ENCODE measurements at regions not wholly inside any gene's neighbourhood (a gene's known extent, or its start where the extent isn't known, plus 50 kb on each side); places are given as distances from the start of the nearest gene placed in this dataset.

DNA sequence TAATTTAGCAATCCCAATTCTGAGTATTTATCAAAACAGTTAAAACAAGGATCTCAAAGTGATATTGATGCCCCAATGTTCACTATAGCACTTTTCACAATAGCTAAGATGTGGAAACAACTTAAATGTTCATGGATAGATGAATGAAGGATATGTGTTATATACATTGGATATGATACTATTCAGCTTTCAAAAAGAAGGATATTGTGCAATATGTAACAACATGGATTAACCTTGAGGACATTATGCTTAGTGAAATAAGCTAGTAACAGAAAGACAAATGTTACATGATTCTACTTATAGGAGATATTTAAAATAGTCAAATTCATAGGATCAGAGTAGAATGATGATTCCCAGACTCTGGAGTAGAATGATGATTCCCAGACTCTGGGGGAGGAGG is 78.0 kb downstream of the INSIG2 start:
- Histone ChIP-seq H3K9me3 (0 out of 2 replicates have a peak, but pooled peaks cover 5% of the 10 kb centered on the region), H3K27me3 (replicated peaks; ENCODE audit: control insufficient read depth, insufficient read depth, low read length) (no peaks in the 10 kb centered on the region), H3K36me3 (ENCODE audit: control insufficient read depth, insufficient read depth, low read length) (no peaks in the 10 kb centered on the region), H3K4me1 (no peaks in the 10 kb centered on the region), H3K4me3 (ENCODE audit: low read depth, low read length) (no peak overlapping the region)
- intact Hi-C loops (cut with micrococcal nuclease; ENCODE audit: unreplicated experiment): no loop called here
- no peak overlapping the region for H3K4me3 Mint-ChIP-seq (ENCODE audit: unreplicated experiment)
- H3K27me3 Mint-ChIP-seq (ENCODE audit: insufficient read depth, unreplicated experiment): no peaks in the 10 kb centered on the region
- no peak overlapping the region for H3K27ac Mint-ChIP-seq (ENCODE audit: unreplicated experiment)
- DNase-seq: no peak
- H3K36me3 Mint-ChIP-seq (ENCODE audit: insufficient read depth, unreplicated experiment): no peaks in the 10 kb centered on the region
- POLR2A ChIA-PET: no interaction called here
- CTCF ChIA-PET: no interaction called here
- no peaks in the 10 kb centered on the region for H3K4me1 Mint-ChIP-seq (ENCODE audit: low read depth, unreplicated experiment)
- H3K9me3 Mint-ChIP-seq (ENCODE audit: unreplicated experiment): peaks cover 12% of the 10 kb centered on the region
- no TSS peak for BruUV-seq (replicated peaks)
- no peak for TF ChIP-seq CTCF (IDR thresholded peaks at IDR 0.05; ENCODE audit: insufficient read depth in 1 of 2, low read depth in 1 of 2, low read length in 1 of 2, severe bottlenecking in 1 of 2, unreplicated experiment in 1 of 2)

DNA sequence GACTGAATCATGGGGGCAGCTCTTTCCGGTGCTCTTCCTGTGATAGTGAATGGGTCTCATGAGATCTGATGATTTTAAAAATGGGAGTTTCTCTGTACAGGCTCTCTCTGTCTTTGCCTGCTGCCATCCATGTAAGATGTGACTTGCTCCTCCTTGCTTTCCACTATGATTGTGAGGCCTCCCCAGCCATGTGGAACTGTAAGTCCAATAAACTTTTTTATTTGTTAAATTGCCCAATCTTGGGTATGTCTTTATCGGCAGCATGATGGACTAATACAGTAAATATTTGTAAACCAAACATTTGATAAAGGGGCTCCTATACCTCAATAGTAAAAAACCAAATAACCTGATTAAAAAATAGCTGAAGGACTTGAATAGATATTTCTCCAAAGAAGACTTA is 77.3 kb downstream of the INSIG2 start:
- H3K9me3 Mint-ChIP-seq (ENCODE audit: unreplicated experiment): peaks cover 12% of the 10 kb centered on the region
- H3K4me3 ChIP-seq (ENCODE audit: low read depth, low read length): no peak overlapping the region
- no peak for TF ChIP-seq CTCF (IDR thresholded peaks at IDR 0.05; ENCODE audit: insufficient read depth in 1 of 2, low read depth in 1 of 2, low read length in 1 of 2, severe bottlenecking in 1 of 2, unreplicated experiment in 1 of 2)
- H3K27ac Mint-ChIP-seq (ENCODE audit: unreplicated experiment): no peak overlapping the region
- intact Hi-C loops (cut with micrococcal nuclease; ENCODE audit: unreplicated experiment): no loop called here
- H3K9me3 ChIP-seq: 0 out of 2 replicates have a peak, but pooled peaks cover 5% of the 10 kb centered on the region
- CTCF ChIA-PET: no interaction called here
- no peak overlapping the region for H3K4me3 Mint-ChIP-seq (ENCODE audit: unreplicated experiment)
- H3K36me3 Mint-ChIP-seq (ENCODE audit: insufficient read depth, unreplicated experiment): no peaks in the 10 kb centered on the region
- H3K36me3 ChIP-seq (ENCODE audit: control insufficient read depth, insufficient read depth, low read length): no peaks in the 10 kb centered on the region
- no peaks in the 10 kb centered on the region for H3K27me3 ChIP-seq (replicated peaks; ENCODE audit: control insufficient read depth, insufficient read depth, low read length)
- no peaks in the 10 kb centered on the region for H3K4me1 ChIP-seq
- H3K4me1 Mint-ChIP-seq (ENCODE audit: low read depth, unreplicated experiment): no peaks in the 10 kb centered on the region
- BruUV-seq (replicated peaks): no TSS peak
- POLR2A ChIA-PET: no interaction called here
- no peak for DNase-seq
- H3K27me3 Mint-ChIP-seq (ENCODE audit: insufficient read depth, unreplicated experiment): no peaks in the 10 kb centered on the region

All from Caco-2 (cell line).